Osteocyte (in vitro differentiated cells): ENCODE measurements at regions not wholly inside any gene's neighbourhood (a gene's known extent, or its start where the extent isn't known, plus 50 kb on each side); places are given as distances from the start of the nearest gene placed in this dataset.

Experiments used
- DNase-seq: peaks from one replicate; pipeline ENCODE4 v3.0.0; 2021; ENCODE audit warnings: mixed read lengths; ENCODE audit not compliant: unreplicated experiment; ENCODE audit errors: extremely low spot score
- H3K27ac Mint-ChIP-seq: one replicate; pipeline ENCODE4 v1.8.0; 2021; ENCODE audit warnings: mild to moderate bottlenecking, mixed read lengths; ENCODE audit not compliant: unreplicated experiment
- H3K27me3 Mint-ChIP-seq: one replicate; pipeline ENCODE4 v1.8.0; 2021; ENCODE audit warnings: mixed read lengths; ENCODE audit not compliant: unreplicated experiment
- H3K36me3 Mint-ChIP-seq: one replicate; pipeline ENCODE4 v1.8.0; 2021; ENCODE audit warnings: mixed read lengths; ENCODE audit not compliant: unreplicated experiment
- H3K4me1 Mint-ChIP-seq: one replicate; pipeline ENCODE4 v1.8.0; 2021; ENCODE audit warnings: mixed read lengths; ENCODE audit not compliant: unreplicated experiment
- H3K4me3 Mint-ChIP-seq: one replicate; pipeline ENCODE4 v1.8.0; 2021; ENCODE audit warnings: mild to moderate bottlenecking, moderate library complexity, mixed read lengths; ENCODE audit not compliant: unreplicated experiment
- H3K9me3 Mint-ChIP-seq: one replicate; pipeline ENCODE4 v1.8.0; 2021; ENCODE audit warnings: mixed read lengths; ENCODE audit not compliant: unreplicated experiment
- CTCF ChIP-seq: fragments of 200-600 bp; sonication (generic); IDR thresholded peaks from 2 replicates; pipeline ENCODE4 v1.5.0; 2021; ENCODE audit warnings: antibody characterized with exemption, mild to moderate bottlenecking, moderate library complexity

GRCh38 chr5:87788416-87788815 is 375.7 kb upstream of the CCNH start:
- H3K4me1 Mint-ChIP-seq: no peaks in the 10 kb centered on the region
- H3K4me3 Mint-ChIP-seq: no peak overlapping the region
- no peak for DNase-seq
- no peak overlapping the region for H3K27ac Mint-ChIP-seq
- H3K27me3 Mint-ChIP-seq: peaks cover 25% of the 10 kb centered on the region
- no peaks in the 10 kb centered on the region for H3K36me3 Mint-ChIP-seq
- no peak for TF ChIP-seq CTCF
- no peaks in the 10 kb centered on the region for H3K9me3 Mint-ChIP-seq

- Mint-ChIP-seq H3K36me3 (no peaks in the 10 kb centered on the region), H3K4me3 (no peak overlapping the region), H3K27me3 (peaks cover 30% of the 10 kb centered on the region), H3K4me1 (no peaks in the 10 kb centered on the region), H3K9me3 (no peaks in the 10 kb centered on the region), H3K27ac (no peak overlapping the region)
- TF ChIP-seq CTCF: no peak
- no peak for DNase-seq
These were observed 375.0 kb upstream of the CCNH start for GRCh38 chr5:87787625-87788256.

GRCh38 chr5:87787086-87787485 is 374.4 kb upstream of the CCNH start:
- no peak for TF ChIP-seq CTCF
- Mint-ChIP-seq H3K27ac (no peak overlapping the region), H3K27me3 (peaks cover 37% of the 10 kb centered on the region), H3K36me3 (no peaks in the 10 kb centered on the region), H3K4me1 (no peaks in the 10 kb centered on the region), H3K4me3 (no peak overlapping the region), H3K9me3 (no peaks in the 10 kb centered on the region)
- DNase-seq: no peak

- Mint-ChIP-seq H3K27ac (no peak overlapping the region), H3K4me3 (no peak overlapping the region), H3K27me3 (peaks cover 43% of the 10 kb centered on the region), H3K4me1 (no peaks in the 10 kb centered on the region), H3K36me3 (no peaks in the 10 kb centered on the region), H3K9me3 (no peaks in the 10 kb centered on the region)
- TF ChIP-seq CTCF: no peak
- no peak for DNase-seq
These were observed 373.7 kb upstream of the CCNH start for GRCh38 chr5:87786471-87786870.

GRCh38 chr5:87785554-87786335 is 373.0 kb upstream of the CCNH start:
- Mint-ChIP-seq H3K4me1 (peaks cover 3% of the 10 kb centered on the region), H3K27ac (no peak overlapping the region), H3K36me3 (no peaks in the 10 kb centered on the region), H3K9me3 (no peaks in the 10 kb centered on the region), H3K4me3 (no peak overlapping the region), H3K27me3 (peaks cover 45% of the 10 kb centered on the region)
- no peak for TF ChIP-seq CTCF
- DNase-seq: no peak
